Panc1 (cell line): ENCODE measurements at regions not wholly inside any gene's neighbourhood (a gene's known extent, or its start where the extent isn't known, plus 50 kb on each side); places are given as distances from the start of the nearest gene placed in this dataset.

Experiments used
- ATAC-seq: fragments of 200-7000 bp; cut with Tn5 transposase; 2 replicates; pipeline ENCODE4 v1.9.1; 2020; ENCODE audit warnings: mild to moderate bottlenecking, moderate library complexity
- BruUV-seq: library from RNA; stranded (reverse); fragments of 400-500 nt; replicated peaks from 2 replicates; lab custom pipeline; 2021; lab: Mats Ljungman, UMichigan
- CTCF ChIA-PET: fragments of 300-600 bp; sonication (Branson Sonifier 250); formaldehyde crosslinking; loops from one replicate; lab custom pipeline; 2022; ENCODE audit warnings: antibody characterized with exemption; lab: Charles Lee
- POLR2A ChIA-PET: fragments of 300-600 bp; sonication (Branson Sonifier 250); formaldehyde crosslinking; loops from one replicate; lab custom pipeline; 2022; ENCODE audit warnings: antibody characterized with exemption; lab: Charles Lee
- DNase-seq: peaks from one replicate; pipeline ENCODE4 v3.0.0-alpha.2; 2010; ENCODE audit warnings: low read depth, low spot score
- H3K27ac ChIP-seq: 2 replicates; pipeline ENCODE4 v1.5.1; 2011; ENCODE audit warnings: mild to moderate bottlenecking, low read length, inconsistent platforms
- H3K27me3 ChIP-seq: fragments of 200-500 bp; sonication (Bioruptor generic); 2 replicates; pipeline ENCODE4 v1.6.0; 2014; ENCODE audit warnings: low read length, inconsistent platforms; ENCODE audit not compliant: control insufficient read depth, insufficient read depth
- H3K36me3 ChIP-seq: fragments of 200-500 bp; sonication (Bioruptor generic); 2 replicates; pipeline ENCODE4 v1.5.1; 2014; ENCODE audit warnings: inconsistent platforms, mild to moderate bottlenecking, low read length, moderate library complexity; ENCODE audit not compliant: control insufficient read depth, insufficient read depth
- H3K4me1 ChIP-seq: 2 replicates; pipeline ENCODE4 v1.5.1; 2011; ENCODE audit warnings: inconsistent platforms, mild to moderate bottlenecking, low read length, moderate library complexity; ENCODE audit not compliant: control insufficient read depth, insufficient read depth
- H3K4me3 ChIP-seq, 2 experiments: 2 replicates each; pipeline ENCODE4 v1.5.1; 2011 to 2012; ENCODE audit warnings: low read depth in 2 of 2, low read length in 2 of 2, mild to moderate bottlenecking in 2 of 2, inconsistent platforms in 1 of 2, moderate library complexity in 1 of 2
- H3K9me3 ChIP-seq: fragments of 200-500 bp; sonication (Bioruptor generic); 2 replicates; pipeline ENCODE4 v1.5.1; 2014; ENCODE audit warnings: low read depth, mild to moderate bottlenecking, inconsistent platforms, low read length, moderate library complexity; ENCODE audit not compliant: control insufficient read depth, insufficient read depth
- CTCF ChIP-seq: fragments of 450-650 bp; IDR thresholded peaks from 2 replicates; pipeline ENCODE4 v1.5.1; 2017; ENCODE audit warnings: mild to moderate bottlenecking
- POLR2AphosphoS5 ChIP-seq: IDR thresholded peaks from 2 replicates; pipeline ENCODE4 v1.6.1; 2012; ENCODE audit warnings: mild to moderate bottlenecking, low read depth, low read length, moderate library complexity
- REST ChIP-seq, 2 experiments: IDR thresholded peaks; 2 replicates each; pipeline ENCODE4 v1.6.1; 2011 to 2012; ENCODE audit warnings: low read depth in 2 of 2, control low read depth in 1 of 2, low read length in 1 of 2, mild to moderate bottlenecking in 1 of 2, moderate library complexity in 1 of 2; ENCODE audit not compliant: insufficient read depth in 1 of 2
- SIN3A ChIP-seq: IDR thresholded peaks from 2 replicates; pipeline ENCODE4 v1.6.1; 2012; ENCODE audit warnings: low read depth, mild to moderate bottlenecking, low read length, moderate library complexity, borderline replicate concordance; ENCODE audit not compliant: insufficient read depth
- TCF7L2 ChIP-seq: IDR thresholded peaks from 2 replicates; pipeline ENCODE4 v1.6.1; 2011; ENCODE audit warnings: mild to moderate bottlenecking, low read depth, low read length, inconsistent platforms
- in situ Hi-C: cut with HindIII; loops from 2 replicates; pipeline ENCODE4 v1.10.0; 2016; ENCODE audit warnings: low sequenced_read_pairs, low pct_unique_long_range_greater_than_20kb
- intact Hi-C: fragments of 100-400 bp; cut with micrococcal nuclease; formaldehyde crosslinking; loops from one replicate; pipeline ENCODE4 v1.10.0; 2022; ENCODE audit not compliant: unreplicated experiment

GRCh38 chr2:18435426-18436037, 124.9 kb downstream of the RDH14 start:
- POLR2A ChIA-PET: interaction anchor here (0.6 kb wide), 1 partner anchor 179 kb away, joined by 3 read pairs; no protein-coding TSS in a partner anchor
- Histone ChIP-seq H3K4me1 (no peaks in the 10 kb centered on the region), H3K9me3 (no peaks in the 10 kb centered on the region), H3K27ac (no peak overlapping the region), H3K36me3 (no peaks in the 10 kb centered on the region), H3K4me3 (no peak overlapping the region), H3K27me3 (no peaks in the 10 kb centered on the region)
- peak; percentile 43 for DNase-seq
- TF ChIP-seq CTCF (peak; percentile 71; the same call in 1 of the 2 replicates), TCF7L2 (no peak)
- CTCF ChIA-PET: no interaction called here
- in situ Hi-C loops (no loop called here), intact Hi-C loops (loop anchor here (5.0 kb wide), 2 partner anchors 72 to 927 kb away; no protein-coding TSS in a partner anchor)
- peak; percentile 69; the same call in 1 of the 2 replicates for ATAC-seq
- BruUV-seq: no TSS peak

DNA sequence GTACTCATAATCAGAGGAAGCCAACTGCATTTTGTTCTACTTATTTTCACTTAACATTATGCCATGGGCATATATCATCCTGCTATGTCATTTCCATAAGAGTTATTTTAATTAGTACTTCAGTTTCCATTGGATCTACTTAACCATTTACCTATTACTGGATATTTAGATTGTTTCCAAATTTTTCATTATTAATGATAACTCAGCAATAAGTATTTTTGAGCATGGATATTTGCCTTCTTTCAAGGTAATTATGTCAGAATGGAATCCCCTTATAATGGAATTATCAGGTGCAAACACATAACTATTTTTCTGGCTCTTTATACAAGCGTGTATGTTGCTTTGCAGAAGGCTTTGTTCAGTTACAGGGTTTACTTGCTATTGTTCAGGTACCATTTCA, 126.6 kb downstream of the RDH14 start:
- ATAC-seq: no peak
- no peaks in the 10 kb centered on the region for H3K36me3 ChIP-seq
- H3K27me3 ChIP-seq: no peaks in the 10 kb centered on the region
- H3K9me3 ChIP-seq: no peaks in the 10 kb centered on the region
- no peak for DNase-seq
- ChIA-PET CTCF (no interaction called here), POLR2A (no interaction called here)
- BruUV-seq: no TSS peak
- no peak overlapping the region for H3K4me3 ChIP-seq
- in situ Hi-C loops: no loop called here
- H3K27ac ChIP-seq: no peak overlapping the region
- no peaks in the 10 kb centered on the region for H3K4me1 ChIP-seq
- TF ChIP-seq TCF7L2: no peak
- no peak for TF ChIP-seq CTCF
- TF ChIP-seq REST (IDR thresholded peaks at IDR 0.05; ENCODE audit: insufficient read depth in 1 of 2, low read depth in 2 of 2, low read length in 1 of 2): no peak
- no peak for TF ChIP-seq SIN3A
- TF ChIP-seq POLR2AphosphoS5: no peak
- intact Hi-C loops: no loop called here
